ENCODE measurements at regions not wholly inside any gene's neighbourhood (a gene's known extent, or its start where the extent isn't known, plus 50 kb on each side); places are given as distances from the start of the nearest gene placed in this dataset.

DNA sequence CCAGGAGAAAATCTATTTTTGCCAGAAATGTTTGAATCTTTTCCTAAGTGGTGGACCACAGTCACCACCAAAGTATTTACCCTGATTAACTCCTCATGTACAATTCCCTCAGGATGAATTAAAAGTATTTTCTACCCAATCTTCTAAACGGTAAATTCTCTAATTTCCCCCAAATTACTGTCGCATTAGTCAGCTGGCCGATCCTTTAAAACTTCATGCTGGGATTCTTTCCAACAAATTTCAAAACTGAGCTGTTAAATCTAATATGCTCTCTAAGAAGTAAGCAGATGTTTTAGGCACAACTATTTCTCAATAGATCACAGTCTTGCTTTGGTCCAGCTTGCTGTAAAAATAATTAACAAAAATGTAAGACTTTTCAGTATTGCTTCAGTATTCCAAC is 447.2 kb downstream of the FRK start:
- TF ChIP-seq, protein P1, sequence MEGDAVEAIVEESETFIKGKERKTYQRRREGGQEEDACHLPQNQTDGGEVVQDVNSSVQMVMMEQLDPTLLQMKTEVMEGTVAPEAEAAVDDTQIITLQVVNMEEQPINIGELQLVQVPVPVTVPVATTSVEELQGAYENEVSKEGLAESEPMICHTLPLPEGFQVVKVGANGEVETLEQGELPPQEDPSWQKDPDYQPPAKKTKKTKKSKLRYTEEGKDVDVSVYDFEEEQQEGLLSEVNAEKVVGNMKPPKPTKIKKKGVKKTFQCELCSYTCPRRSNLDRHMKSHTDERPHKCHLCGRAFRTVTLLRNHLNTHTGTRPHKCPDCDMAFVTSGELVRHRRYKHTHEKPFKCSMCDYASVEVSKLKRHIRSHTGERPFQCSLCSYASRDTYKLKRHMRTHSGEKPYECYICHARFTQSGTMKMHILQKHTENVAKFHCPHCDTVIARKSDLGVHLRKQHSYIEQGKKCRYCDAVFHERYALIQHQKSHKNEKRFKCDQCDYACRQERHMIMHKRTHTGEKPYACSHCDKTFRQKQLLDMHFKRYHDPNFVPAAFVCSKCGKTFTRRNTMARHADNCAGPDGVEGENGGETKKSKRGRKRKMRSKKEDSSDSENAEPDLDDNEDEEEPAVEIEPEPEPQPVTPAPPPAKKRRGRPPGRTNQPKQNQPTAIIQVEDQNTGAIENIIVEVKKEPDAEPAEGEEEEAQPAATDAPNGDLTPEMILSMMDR (IDR thresholded peaks at IDR 0.05) = no peak
- no peak for TF ChIP-seq EZH2phosphoT487 (IDR thresholded peaks at IDR 0.05)

Measured in neural progenitor cell (in vitro differentiated cells).